Glomerular visceral epithelial cell (primary cell): ENCODE measurements at regions not wholly inside any gene's neighbourhood (a gene's known extent, or its start where the extent isn't known, plus 50 kb on each side); places are given as distances from the start of the nearest gene placed in this dataset.

Source experiments
- DNase-seq: peaks from one replicate; pipeline ENCODE4 v3.0.0-alpha.2; 2016; ENCODE audit errors: extremely low spot score

DNA sequence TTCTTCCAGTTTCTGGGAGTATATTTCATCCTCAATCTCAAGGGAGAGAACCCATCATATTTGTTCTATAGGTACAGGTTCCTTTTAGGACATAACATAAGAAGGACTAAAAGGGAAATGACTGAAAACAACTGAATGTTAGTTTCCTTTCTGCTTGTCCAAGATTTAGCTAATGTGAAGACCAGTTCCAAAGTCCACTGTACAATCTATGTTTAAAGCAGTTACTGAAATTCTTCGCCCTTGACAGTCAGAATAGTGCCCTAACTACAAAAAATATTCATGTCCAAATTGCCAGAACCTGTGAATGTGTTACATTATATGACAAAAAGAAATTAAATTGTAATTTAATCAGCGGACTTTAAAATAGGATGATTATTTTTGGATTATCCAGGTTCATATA lies 466.3 kb upstream of the SETBP1 start:
- DNase-seq = no peak

DNA sequence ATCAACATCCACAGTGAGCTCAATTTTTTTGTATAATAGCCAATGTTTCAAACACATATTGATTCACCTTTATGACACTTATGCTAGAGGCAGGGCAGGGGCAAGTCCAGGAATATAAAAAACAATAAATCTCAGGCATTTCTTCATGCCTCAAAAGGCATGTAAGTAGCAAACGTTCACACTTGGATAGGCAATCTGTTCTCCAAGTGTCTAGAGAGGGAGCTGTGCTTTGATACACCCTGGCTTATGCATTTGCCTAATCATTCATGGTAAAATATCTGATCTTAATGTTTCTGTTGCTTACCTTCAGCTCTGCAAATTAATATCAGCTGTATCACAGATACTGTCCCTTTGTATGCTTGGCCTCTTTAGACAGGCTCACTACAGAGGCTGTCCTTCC lies 464.5 kb upstream of the SETBP1 start:
- no peak for DNase-seq

GRCh38 chr18:44227501-44227900 lies 453.2 kb upstream of the SETBP1 start:
- no peak for DNase-seq

DNA sequence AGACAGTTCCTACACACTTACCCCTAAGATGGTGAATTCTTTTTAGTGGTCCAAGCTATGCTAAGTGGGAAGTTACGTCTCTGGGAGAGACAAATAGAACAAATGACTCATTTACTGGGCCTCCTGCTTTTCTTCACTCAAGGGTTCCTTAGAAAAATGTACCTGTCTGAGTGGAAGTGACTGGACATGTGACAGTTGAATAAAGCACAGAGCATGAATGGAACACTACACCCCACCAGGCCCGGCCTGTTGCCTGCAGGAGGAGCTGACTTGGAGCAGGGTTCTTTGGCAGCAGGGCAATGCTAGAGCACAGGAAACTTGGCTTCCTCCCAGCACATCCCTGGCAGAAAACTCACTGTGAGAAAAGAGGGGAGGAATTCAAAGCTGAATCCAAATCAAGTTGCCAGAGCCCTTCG lies 451.0 kb upstream of the SETBP1 start:
- DNase-seq = no peak

- no peak for DNase-seq
These were observed 448.8 kb upstream of the SETBP1 start for GRCh38 chr18:44231936-44232335.

- no peak for DNase-seq
These were observed 448.2 kb upstream of the SETBP1 start for GRCh38 chr18:44232500-44232899.

- DNase-seq = peak; percentile 2
These were observed 442.2 kb upstream of the SETBP1 start for GRCh38 chr18:44238454-44238853.

- DNase-seq = no peak
These were observed 441.8 kb upstream of the SETBP1 start for GRCh38 chr18:44238911-44239310.

GRCh38 chr18:44241020-44241419 lies 439.7 kb upstream of the SETBP1 start:
- no peak for DNase-seq

DNA sequence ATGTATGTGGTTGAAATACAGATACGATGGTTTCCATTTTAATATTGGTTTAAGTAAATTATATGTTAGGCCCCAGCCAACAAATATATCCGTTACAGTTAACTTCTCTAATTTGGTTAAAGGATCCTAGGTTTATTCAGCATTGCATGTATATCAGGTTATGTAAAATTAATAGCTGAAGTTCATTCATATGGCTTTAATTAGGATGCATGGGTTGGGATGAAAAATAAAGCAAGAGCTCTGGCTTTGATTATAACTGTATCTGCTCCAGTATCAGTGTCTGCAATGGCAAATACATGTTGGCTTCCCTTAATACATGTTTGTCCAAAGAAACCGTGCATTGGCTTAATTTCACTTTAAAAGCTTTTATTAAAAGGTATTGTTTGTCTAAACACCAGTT lies 435.7 kb upstream of the SETBP1 start:
- DNase-seq = no peak

DNA sequence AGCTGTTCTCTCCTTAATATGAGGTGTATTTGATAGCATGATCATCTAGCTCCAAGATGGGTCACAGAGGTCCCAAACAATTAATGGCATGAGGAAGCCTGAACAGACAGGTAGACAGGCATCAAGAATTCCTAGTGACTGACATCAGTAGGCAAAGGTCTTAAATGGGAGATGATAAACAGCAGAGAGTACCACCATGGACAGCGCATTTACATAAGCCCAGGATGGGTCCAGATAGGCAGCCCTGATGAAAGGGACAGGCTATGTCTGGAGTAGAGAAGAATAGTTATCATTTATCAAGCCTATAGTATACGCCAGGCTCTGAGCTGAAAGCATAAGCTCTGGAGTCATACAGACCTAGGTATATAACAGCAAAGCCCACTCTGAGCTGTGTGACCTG lies 434.7 kb upstream of the SETBP1 start:
- DNase-seq = no peak

DNA sequence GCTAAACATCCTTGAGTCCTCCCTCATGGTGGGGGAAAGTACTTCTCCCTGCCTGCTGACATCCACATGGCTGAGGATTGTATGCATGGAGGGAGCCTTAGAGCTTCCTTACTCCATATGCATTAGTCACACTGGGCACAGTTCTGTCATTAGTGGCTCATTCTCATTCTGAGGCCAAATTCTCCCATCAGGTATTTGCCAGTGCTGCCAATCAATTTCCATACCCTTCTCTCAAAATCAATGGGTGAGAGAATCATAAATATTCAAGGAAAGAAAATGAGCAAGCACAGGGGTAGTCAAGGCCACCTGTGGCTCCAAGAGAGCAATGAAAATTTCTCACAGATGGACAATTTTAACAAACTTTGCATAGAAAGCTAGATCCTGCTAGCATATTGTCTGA lies 422.6 kb upstream of the SETBP1 start:
- DNase-seq = no peak

DNA sequence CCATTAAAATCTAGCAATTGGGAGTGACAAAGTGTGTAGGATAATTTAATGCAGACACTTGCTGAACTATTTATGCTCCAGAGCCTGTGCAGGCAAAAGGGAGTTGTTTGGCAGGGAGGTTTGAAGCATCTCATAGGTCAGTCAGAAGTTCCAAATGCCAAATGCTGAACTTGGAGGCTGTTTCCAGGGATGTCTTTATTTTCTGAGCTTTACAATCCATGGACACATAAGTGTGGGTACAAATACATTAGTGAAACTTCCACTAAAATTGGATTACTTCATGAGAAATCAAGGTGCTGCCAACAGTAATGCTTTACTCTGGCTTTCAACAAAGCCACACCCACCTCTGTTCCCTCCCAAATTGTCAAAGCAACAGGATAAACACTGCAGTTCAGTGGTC lies 422.1 kb upstream of the SETBP1 start:
- no peak for DNase-seq

- no peak for DNase-seq
These were observed 421.1 kb upstream of the SETBP1 start for GRCh38 chr18:44259610-44260009.

- DNase-seq = no peak
These were observed 415.3 kb upstream of the SETBP1 start for GRCh38 chr18:44265437-44265836.

DNA sequence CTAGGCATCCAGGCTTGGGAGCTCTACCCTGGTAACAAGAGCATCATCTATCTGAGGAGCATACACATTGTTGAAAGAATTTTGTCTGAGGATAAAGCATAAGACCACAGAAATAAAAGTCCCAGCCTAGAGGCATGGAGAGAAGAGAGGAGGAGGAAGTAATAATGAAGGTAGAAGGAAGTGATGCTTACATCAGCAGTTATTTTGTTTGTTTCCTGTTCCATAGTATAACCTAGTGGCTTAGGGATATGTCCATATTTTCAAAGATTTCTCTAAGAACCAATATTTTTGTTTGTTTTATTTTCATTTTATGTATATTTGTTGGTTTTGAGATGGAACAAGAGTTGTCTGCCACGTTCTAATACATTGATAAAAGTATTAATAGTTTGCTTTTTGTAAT lies 407.4 kb upstream of the SETBP1 start:
- DNase-seq = no peak

DNA sequence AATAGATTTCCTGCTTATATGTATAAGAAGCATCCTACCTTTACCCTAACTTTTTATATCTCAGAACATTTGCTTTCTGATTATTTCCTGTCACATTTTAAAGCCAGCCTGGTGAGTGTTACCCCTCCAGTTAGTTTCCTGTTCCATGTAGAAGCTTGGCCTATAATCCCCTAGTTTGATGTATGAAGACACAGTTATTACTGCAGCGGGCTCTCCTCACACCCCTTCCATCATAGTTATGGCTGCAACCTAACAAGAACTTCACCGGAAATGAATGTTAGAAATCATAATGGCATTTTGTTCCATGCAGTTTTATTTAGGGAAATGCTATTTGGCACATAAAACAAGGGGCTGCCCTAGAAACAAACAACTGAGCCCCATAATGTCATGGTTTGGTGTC lies 400.2 kb upstream of the SETBP1 start:
- DNase-seq = no peak

DNA sequence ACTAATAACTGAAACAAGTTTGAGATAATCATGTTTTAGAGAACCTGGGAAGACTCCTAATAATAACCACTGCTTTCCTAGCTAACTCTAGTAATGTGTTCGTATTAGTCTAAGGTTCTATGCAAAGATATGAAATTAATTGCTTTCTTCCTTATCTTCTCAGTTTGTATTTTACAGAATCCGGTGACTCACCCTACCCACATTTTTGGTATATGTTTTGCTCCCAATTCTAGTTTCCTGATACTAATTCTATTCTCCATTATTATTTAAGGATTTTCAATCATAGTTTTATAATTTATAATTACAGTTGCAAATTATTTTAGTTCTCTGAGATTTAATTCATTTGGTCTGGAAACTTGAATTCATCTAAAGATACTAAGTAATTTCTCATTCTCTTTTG lies 394.6 kb upstream of the SETBP1 start:
- DNase-seq = no peak

DNA sequence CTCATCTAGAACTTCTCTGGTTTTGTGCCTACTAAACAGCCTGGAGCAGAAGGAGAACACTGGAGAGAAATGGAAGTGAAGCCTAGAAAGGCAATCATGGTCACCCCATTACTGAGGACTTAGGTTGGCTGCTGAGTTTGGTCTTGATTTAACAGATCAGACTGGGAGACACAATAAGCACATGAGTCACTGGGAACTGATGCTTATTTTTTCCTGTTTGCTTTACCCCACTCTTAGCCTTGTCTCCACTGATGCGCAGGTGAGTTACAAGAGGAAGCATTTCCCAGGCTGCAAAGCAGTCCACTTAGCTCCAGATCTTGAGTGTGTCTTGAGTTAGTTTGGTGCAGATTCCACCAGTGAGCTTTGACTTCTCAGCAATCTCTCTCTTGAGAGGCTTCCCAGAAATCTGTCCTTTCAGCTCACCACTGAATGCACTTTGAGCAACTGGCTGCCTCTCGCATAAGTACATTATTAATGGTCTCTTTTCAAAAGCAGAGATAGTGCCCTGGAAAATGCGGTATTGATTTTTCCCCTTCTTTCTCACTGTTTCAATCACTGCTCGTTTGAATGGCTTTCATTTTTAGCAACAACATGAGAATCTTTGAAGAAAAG lies 390.2 kb upstream of the SETBP1 start:
- DNase-seq = no peak

DNA sequence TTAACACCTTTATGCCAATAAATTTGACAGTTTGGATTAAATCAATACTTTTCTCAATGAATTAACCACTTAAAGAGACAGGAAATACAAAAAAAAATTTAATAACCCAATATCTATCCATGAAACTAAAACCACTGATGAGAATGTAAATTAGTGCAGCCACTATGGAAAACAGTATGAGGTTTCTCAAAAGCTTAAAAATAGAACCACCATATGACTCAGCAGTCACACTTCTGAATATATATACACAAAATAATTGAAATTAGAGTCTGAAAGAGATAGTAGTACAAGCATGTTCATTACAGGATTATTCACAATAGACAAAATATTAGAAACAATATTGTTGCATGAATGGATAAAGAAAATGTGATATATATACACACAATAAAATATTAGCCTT lies 382.1 kb upstream of the SETBP1 start:
- DNase-seq = no peak

DNA sequence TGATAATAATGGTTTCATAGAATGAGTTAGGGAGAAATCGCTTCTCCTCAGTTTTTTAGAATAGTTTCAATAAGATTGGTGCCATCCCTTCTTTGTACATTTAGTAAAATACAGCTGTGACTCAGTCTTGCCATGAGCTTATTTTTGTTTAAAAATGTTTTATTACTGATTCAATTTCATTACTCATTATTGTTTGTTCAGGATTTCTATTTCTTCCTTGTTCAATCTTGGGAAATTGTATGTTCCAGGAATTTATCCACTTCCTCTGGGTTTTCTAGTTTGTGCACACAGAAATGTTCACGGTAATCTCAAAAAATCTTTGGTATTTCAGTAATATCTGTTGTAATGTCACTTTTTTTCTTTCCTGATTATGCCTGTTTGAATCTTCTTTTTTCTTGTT lies 371.5 kb upstream of the SETBP1 start:
- no peak for DNase-seq

GRCh38 chr18:44320619-44321460 lies 359.8 kb upstream of the SETBP1 start:
- no peak for DNase-seq

DNA sequence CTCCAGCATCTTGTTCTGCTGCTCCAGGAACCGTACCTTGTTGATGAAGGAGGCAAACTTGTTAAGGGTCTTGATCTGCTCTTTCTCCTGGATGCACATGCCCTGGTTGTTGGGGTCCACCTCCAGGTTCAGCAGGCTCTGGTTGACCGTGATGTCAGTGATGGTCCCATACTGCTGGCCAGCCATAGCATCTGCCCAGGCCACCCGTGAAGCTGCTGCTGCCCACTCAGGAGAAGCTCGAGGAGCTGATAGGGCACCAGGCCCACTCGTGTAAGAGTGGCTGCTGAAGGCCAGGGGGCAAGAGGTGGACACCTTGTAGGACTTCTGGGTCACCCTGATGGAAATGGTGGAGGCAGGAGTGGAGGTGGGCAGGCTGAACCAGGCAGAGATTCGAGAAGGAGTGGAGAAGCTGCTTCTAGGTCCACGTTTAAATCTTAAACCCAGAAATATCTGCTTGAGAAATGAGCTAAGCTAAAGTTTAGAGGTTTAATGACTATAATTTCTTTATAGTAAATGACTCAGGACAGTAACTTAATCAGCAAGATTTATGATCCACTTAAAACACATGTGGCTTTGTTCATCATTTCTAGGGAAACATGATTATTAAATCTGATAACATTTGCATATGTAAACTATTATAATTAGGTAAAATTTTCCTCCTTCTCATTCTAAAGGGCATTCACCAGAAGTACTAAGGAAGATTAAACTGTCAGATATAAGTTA lies 358.7 kb upstream of the SETBP1 start:
- DNase-seq = no peak
